Aorta (tissue), 5 donors: ENCODE measurements at regions not wholly inside any gene's neighbourhood (a gene's known extent, or its start where the extent isn't known, plus 50 kb on each side); places are given as distances from the start of the nearest gene placed in this dataset.
"Not testable (repeated sequence)": the region's sequence is repeated elsewhere in the genome, so short reads cannot be mapped to it uniquely, and the experiment has no call there.

ENCODE experiments used
- ATAC-seq: fragments of 200-7000 bp; cut with Tn5 transposase; one replicate; pipeline ENCODE4 v1.9.1; 2022; ENCODE audit warnings: moderate library complexity; ENCODE audit not compliant: low FRiP score
- DNase-seq, 2 donors: peaks; one replicate each; pipeline ENCODE4 v3.0.0-alpha.2; 2020
- H3K27ac ChIP-seq, 2 donors: one replicate each; pipeline ENCODE4 v1.5.1; 2013; ENCODE audit warnings: low read length in 2 of 2, mild to moderate bottlenecking in 2 of 2, moderate library complexity in 2 of 2, control low read depth in 1 of 2, inconsistent platforms in 1 of 2, low read depth in 1 of 2
- H3K27me3 ChIP-seq, 2 donors: one replicate each; pipeline ENCODE4 v1.6.1; 2013; ENCODE audit warnings: control low read depth in 1 of 2, low read length in 1 of 2, mild to moderate bottlenecking in 1 of 2, moderate library complexity in 1 of 2; ENCODE audit not compliant: insufficient read depth in 2 of 2, control insufficient read depth in 1 of 2
- H3K36me3 ChIP-seq, 2 donors: one replicate each; pipeline ENCODE4 v1.6.1; 2013; ENCODE audit warnings: control low read depth in 1 of 2, low read length in 1 of 2, mild to moderate bottlenecking in 1 of 2; ENCODE audit not compliant: insufficient read depth in 2 of 2, control insufficient read depth in 1 of 2
- H3K4me1 ChIP-seq, 2 donors: one replicate each; pipeline ENCODE4 v1.6.1; 2013; ENCODE audit warnings: low read length in 2 of 2, control low read depth in 1 of 2, mild to moderate bottlenecking in 1 of 2, moderate library complexity in 1 of 2; ENCODE audit not compliant: insufficient read depth in 2 of 2, control insufficient read depth in 1 of 2
- H3K4me3 ChIP-seq, 2 donors: one replicate each; pipeline ENCODE4 v1.5.1; 2013; ENCODE audit warnings: low read length in 2 of 2, control low read depth in 1 of 2, mild to moderate bottlenecking in 1 of 2
- H3K9me3 ChIP-seq: one replicate; pipeline ENCODE4 v1.6.1; 2013; ENCODE audit warnings: mild to moderate bottlenecking, low read length; ENCODE audit not compliant: control insufficient read depth
- WGBS, 2 donors: extraction: QIAGEN DNeasy Blood & Tissue Kit; methylation state at CpG; one replicate each; pipeline ENCODE4 v1.1.7; 2013; 5-methylcytosine and 5-hydroxymethylcytosine counted together
- intact Hi-C, 2 donors: fragments of 100-400 bp; cut with DNase I; formaldehyde crosslinking; loops; one replicate each; pipeline versions ENCODE4 v1.14.2 to v1.15.0; 2022
- donor health status: healthy with polysubstance abuse.
- donor health status: Bipolar disorder and iron deficiency.
- donor health status: DM: no; HTN: no; CAD: no.
- donor health status: DM: no; HTN: no; CAD: no.
- donor health status: DM: yes; HTN: yes; CAD: no.

DNA sequence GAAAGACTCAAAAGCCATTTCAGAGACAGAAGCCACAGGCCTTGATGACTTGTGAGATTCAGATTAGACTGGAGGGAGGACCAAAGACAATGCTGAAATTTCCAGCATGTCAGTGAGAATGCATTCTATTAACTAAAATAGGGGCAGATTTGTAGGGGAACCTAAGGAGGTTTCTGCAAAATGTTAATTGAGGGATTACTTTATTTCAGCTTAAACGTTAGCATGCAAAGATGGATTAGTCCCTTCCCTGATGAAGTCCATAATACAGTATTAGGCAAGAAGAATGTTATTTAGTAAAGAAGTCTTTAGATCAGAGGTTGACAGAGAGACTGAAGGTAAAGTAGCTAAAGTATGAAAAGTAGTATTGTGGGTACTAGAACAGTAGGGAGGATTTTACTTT lies 98.9 kb upstream of the NBPF9 start:
- H3K4me1 ChIP-seq, H3K9me3 ChIP-seq, H3K36me3 ChIP-seq, ATAC-seq, DNase-seq, H3K27me3 ChIP-seq, H3K27ac ChIP-seq, intact Hi-C loops, H3K4me3 ChIP-seq: not testable (repeated sequence)
- WGBS, 2 donors: 100% methylated on average over 1 of the region's 1 CpG

- H3K9me3 ChIP-seq, H3K4me1 ChIP-seq, H3K27me3 ChIP-seq, DNase-seq, H3K4me3 ChIP-seq, H3K36me3 ChIP-seq, ATAC-seq, intact Hi-C loops, H3K27ac ChIP-seq: not testable (repeated sequence)
- no CpG with 5 or more reads among the region's 2 CpGs for WGBS, 2 donors
These were observed 101.0 kb upstream of the NBPF9 start for GRCh38 chr1:149204396-149204795.

DNA sequence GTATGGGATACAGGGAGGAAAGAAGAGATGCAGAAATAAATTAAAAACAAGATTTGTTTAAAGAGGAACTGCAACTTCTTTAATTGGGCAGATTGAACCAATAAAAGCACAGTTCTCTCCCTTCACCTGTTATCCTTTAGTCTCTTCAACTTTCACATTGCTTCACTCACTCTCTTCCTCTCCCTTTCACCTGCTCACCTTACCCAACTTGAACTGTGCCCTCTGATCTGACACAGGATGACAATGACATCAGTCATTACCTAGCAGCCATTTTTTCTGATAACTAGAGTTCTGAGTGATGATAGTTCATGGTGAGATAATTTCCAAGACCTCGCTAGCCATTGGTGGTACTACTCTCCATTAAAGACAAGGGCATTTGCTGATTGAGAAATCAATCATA lies 105.5 kb upstream of the NBPF9 start:
- H3K4me1 ChIP-seq, H3K27me3 ChIP-seq, H3K36me3 ChIP-seq, intact Hi-C loops, H3K27ac ChIP-seq, H3K9me3 ChIP-seq, ATAC-seq, H3K4me3 ChIP-seq, DNase-seq: not testable (repeated sequence)
- WGBS, 2 donors: no CpG with 5 or more reads among the region's 1 CpG

- H3K27ac ChIP-seq, H3K9me3 ChIP-seq, H3K4me3 ChIP-seq, DNase-seq, H3K27me3 ChIP-seq, H3K36me3 ChIP-seq, H3K4me1 ChIP-seq, ATAC-seq, intact Hi-C loops: not testable (repeated sequence)
- WGBS, 2 donors: 84 to 89% methylated on average over 1 of the region's 5 CpGs
These were observed 108.5 kb upstream of the NBPF9 start for GRCh38 chr1:149211757-149212420.

- DNase-seq, H3K4me1 ChIP-seq, H3K36me3 ChIP-seq, H3K27me3 ChIP-seq, H3K9me3 ChIP-seq, H3K27ac ChIP-seq, H3K4me3 ChIP-seq, intact Hi-C loops: not testable (repeated sequence)
- ATAC-seq: peak; percentile 91
- 0 to 5% methylated on average over 1 of the region's 3 CpGs for WGBS, 2 donors
These were observed 109.6 kb upstream of the NBPF9 start for GRCh38 chr1:149212946-149213345.

DNA sequence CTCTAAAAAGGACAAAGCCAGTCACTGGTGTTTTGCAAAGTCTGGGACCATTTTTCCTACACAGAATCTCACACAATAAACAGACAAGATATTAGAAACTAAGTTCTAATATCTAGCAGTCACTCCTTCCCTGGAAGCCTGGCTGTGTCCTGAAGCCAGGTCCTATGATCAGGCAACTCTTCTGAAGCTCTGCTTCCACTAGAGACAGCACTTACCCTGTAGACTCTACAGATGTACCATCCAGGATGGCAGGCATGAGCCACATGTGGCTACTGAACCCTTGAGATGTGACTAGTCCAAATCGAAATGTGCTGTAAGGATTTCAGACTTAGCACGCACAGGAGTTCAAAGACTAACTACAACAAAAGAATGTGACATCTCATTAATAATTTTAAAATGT lies 110.3 kb upstream of the NBPF9 start:
- ATAC-seq, H3K4me3 ChIP-seq, DNase-seq, H3K9me3 ChIP-seq, intact Hi-C loops, H3K36me3 ChIP-seq, H3K4me1 ChIP-seq, H3K27me3 ChIP-seq, H3K27ac ChIP-seq: not testable (repeated sequence)
- no CpG with 5 or more reads among the region's 2 CpGs for WGBS, 2 donors

DNA sequence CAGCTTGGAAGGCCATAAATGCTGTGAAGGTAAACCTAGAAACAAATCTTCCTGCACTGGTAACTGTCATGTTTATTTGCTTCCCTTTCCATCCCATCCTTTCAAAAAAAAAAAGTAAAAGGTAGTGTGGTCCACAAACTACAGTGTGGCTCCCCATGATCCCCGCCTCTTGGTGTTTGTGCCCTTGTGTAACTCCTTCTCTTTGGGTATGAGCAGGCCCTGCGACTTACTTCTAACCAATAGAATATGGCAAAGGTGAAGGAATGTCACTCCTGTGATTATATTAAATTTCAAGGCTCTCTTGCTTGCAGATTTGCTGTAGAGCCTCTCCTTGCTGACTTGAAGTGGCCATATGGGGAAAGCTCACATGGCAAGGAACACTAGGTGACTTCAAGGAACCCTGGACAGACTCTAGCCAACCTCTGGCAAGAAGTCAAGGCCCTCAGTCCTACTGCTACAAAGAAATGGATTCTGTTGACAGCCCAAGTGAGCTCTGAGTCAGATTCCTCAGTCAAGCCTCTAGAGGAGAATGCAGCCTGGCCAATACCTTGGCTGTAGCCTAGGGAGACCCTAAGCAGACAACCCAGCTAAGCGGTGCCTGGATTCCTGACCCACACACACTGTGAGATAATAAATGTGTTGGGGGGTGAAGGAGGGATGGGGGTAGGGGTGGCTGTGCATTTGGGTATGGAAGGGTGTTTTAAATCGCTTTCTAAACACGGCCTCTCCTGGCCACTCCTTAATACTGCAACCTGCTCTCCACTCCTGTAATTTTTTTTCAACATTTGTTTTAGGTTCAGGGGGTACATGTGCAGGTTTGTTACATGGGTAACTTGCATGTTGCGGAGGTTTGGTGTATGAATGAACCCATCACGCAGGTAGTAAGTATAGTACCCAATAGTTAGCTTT lies 115.0 kb upstream of the NBPF9 start:
- DNase-seq: peak in 1 of 2 donors; percentile 48
- WGBS, 2 donors: 97 to 100% methylated on average over 1 of the region's 7 CpGs
- H3K36me3 ChIP-seq, H3K27ac ChIP-seq, H3K27me3 ChIP-seq, H3K4me3 ChIP-seq, H3K4me1 ChIP-seq, H3K9me3 ChIP-seq, intact Hi-C loops: not testable (repeated sequence)
- peak; percentile 62 for ATAC-seq

DNA sequence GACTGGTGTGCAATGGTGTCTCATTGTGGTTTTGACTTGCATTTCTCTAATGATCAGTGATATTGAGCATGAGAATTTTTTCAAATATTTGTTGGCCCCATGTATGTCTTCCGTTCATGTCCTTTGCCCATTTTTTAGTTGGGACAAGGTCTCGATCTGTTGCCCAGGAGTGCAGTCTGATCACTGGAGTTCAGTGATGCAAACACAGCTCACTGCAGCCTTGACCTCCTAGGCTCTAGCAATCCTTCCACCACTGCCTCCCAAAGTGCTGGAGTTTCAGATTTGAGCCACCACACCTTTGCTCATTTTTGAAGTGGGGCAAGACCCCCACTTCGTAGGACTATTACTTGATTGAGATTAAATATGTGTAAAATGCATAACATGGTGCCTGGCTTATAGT lies 116.2 kb upstream of the NBPF9 start:
- DNase-seq, H3K9me3 ChIP-seq, H3K27ac ChIP-seq, ATAC-seq, H3K36me3 ChIP-seq, intact Hi-C loops, H3K4me3 ChIP-seq, H3K4me1 ChIP-seq, H3K27me3 ChIP-seq: not testable (repeated sequence)
- WGBS, 2 donors: no CpG with 5 or more reads among the region's 3 CpGs
